Vagina (tissue), 2 donors: ENCODE measurements at regions not wholly inside any gene's neighbourhood (a gene's known extent, or its start where the extent isn't known, plus 50 kb on each side); places are given as distances from the start of the nearest gene placed in this dataset. TPM values are rescaled to one million over a fixed set of nuclear protein-coding genes. Genes with fewer than 3 reads are reported as not detected.

Source experiments
- DNase-seq, 2 donors: peaks; one replicate each; pipeline ENCODE4 v3.0.0-alpha.2; 2017; ENCODE audit errors: extremely low spot score in 2 of 2
- H3K27ac ChIP-seq: fragments of 200-600 bp; sonication (generic); one replicate; pipeline ENCODE4 v1.5.1; 2019
- H3K27me3 ChIP-seq: fragments of 200-600 bp; sonication (generic); one replicate; pipeline ENCODE4 v1.5.1; 2019
- H3K36me3 ChIP-seq, 2 donors: fragments of 200-600 bp; sonication (generic); one replicate each; pipeline ENCODE4 v1.5.1; 2017 to 2019
- H3K4me1 ChIP-seq: fragments of 200-600 bp; sonication (generic); one replicate; pipeline ENCODE4 v1.5.1; 2019
- H3K4me3 ChIP-seq, 2 donors: fragments of 200-600 bp; sonication (generic); 1 replicate in 1 of 2; 2 replicates in 1 of 2; pipeline ENCODE4 v1.5.1; 2016 to 2019
- H3K9me3 ChIP-seq: fragments of 200-600 bp; sonication (generic); one replicate; pipeline ENCODE4 v1.5.1; 2019
- POLR2A ChIP-seq, 2 donors: fragments of 450-650 bp; IDR thresholded peaks; one replicate each; pipeline ENCODE4 v1.6.1; 2017; ENCODE audit warnings: antibody characterized with exemption in 2 of 2, mild to moderate bottlenecking in 2 of 2, moderate library complexity in 2 of 2
- POLR2AphosphoS5 ChIP-seq, 2 donors: sonication (generic); formaldehyde crosslinking; IDR thresholded peaks; one replicate each; pipeline ENCODE4 v1.9.0; 2017; ENCODE audit warnings: antibody characterized with exemption in 2 of 2, mild to moderate bottlenecking in 2 of 2, low read depth in 1 of 2; ENCODE audit not compliant: insufficient read depth in 1 of 2
- intact Hi-C: fragments of 100-400 bp; cut with DNase I; formaldehyde crosslinking; loops from one replicate; pipeline ENCODE4 v1.15.1; 2023
- microRNA-seq: library from miRNA; unstranded; fragments of <30 nt; microRNA quantifications from one replicate; pipeline ENCODE4, GENCODE V29; 2017; ENCODE audit warnings: borderline number of aligned reads, borderline replicate concordance
- small RNA-seq: library from RNA; depleted of rRNA; stranded (forward); fragments of <200 nt; gene quantifications from one replicate; pipeline ENCODE3, GENCODE V24; 2016
- TF ChIP-seq, protein P1 (sequence below), 3 experiments: fragments of 450-650 bp in 2 of 3; fragments of 200-600 bp in 1 of 3; sonication (generic) in 1 of 3; IDR thresholded peaks; one replicate each; pipeline ENCODE4 v1.5.1; 2017 to 2019; ENCODE audit warnings: antibody characterized with exemption in 3 of 3, mild to moderate bottlenecking in 2 of 3, moderate library complexity in 2 of 3

DNA sequence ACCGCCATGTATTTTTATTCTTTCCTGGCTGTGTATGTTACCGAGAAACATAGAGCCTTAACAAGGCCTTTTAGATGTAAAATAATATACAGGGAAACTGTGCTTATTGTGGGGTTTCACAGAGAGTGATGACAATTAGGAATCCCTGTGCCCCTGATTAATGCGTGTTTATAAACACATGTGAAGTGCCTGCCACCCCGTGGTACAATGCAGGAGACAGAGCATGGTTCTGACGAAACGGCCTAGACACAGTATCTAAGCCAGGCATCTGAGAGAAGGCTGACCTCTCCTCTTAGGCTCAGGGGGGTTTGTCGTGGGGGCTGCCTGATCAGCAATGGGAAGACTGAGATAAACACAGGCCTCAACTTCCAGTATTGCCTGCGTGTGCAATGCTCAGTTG is 200.0 kb downstream of the AJAP1 start:
- intact Hi-C loops = no loop called here
- Histone ChIP-seq H3K4me3 (no peak overlapping the region), H3K27me3 (no peaks in the 10 kb centered on the region), H3K36me3 (no peaks in the 10 kb centered on the region), H3K4me1 (no peaks in the 10 kb centered on the region), H3K9me3 (no peaks in the 10 kb centered on the region), H3K27ac (no peak overlapping the region)
- TF ChIP-seq POLR2AphosphoS5 (IDR thresholded peaks at IDR 0.05; ENCODE audit: insufficient read depth in 1 of 2, low read depth in 1 of 2) = no peak
- no peak for TF ChIP-seq POLR2A (IDR thresholded peaks at IDR 0.05)
- TF ChIP-seq, protein P1, sequence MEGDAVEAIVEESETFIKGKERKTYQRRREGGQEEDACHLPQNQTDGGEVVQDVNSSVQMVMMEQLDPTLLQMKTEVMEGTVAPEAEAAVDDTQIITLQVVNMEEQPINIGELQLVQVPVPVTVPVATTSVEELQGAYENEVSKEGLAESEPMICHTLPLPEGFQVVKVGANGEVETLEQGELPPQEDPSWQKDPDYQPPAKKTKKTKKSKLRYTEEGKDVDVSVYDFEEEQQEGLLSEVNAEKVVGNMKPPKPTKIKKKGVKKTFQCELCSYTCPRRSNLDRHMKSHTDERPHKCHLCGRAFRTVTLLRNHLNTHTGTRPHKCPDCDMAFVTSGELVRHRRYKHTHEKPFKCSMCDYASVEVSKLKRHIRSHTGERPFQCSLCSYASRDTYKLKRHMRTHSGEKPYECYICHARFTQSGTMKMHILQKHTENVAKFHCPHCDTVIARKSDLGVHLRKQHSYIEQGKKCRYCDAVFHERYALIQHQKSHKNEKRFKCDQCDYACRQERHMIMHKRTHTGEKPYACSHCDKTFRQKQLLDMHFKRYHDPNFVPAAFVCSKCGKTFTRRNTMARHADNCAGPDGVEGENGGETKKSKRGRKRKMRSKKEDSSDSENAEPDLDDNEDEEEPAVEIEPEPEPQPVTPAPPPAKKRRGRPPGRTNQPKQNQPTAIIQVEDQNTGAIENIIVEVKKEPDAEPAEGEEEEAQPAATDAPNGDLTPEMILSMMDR (IDR thresholded peaks at IDR 0.05) = no peak
- no peak for DNase-seq

DNA sequence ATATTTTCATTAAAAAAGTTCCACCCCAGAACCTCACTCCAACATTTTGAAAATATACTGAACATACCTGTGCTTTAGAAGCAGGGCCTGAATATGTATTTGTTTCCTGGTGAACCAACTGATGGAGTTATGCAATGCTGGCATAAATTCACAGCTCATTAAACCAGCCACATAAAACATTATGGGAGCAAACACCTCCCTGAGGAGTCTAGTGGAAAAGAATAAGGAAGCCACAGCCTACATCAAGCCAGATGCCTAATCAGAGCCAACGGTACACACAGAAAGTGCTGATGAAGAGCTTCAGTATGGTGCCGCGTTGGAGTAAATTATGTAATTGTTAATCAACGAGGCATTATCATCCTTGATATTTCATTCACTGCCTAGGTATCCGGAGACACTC is 199.5 kb downstream of the AJAP1 start:
- intact Hi-C loops = no loop called here
- Histone ChIP-seq H3K36me3 (no peaks in the 10 kb centered on the region), H3K27me3 (no peaks in the 10 kb centered on the region), H3K27ac (no peak overlapping the region), H3K9me3 (no peaks in the 10 kb centered on the region), H3K4me3 (no peak overlapping the region), H3K4me1 (no peaks in the 10 kb centered on the region)
- no peak for DNase-seq
- TF ChIP-seq, protein P1 (IDR thresholded peaks at IDR 0.05) = no peak

DNA sequence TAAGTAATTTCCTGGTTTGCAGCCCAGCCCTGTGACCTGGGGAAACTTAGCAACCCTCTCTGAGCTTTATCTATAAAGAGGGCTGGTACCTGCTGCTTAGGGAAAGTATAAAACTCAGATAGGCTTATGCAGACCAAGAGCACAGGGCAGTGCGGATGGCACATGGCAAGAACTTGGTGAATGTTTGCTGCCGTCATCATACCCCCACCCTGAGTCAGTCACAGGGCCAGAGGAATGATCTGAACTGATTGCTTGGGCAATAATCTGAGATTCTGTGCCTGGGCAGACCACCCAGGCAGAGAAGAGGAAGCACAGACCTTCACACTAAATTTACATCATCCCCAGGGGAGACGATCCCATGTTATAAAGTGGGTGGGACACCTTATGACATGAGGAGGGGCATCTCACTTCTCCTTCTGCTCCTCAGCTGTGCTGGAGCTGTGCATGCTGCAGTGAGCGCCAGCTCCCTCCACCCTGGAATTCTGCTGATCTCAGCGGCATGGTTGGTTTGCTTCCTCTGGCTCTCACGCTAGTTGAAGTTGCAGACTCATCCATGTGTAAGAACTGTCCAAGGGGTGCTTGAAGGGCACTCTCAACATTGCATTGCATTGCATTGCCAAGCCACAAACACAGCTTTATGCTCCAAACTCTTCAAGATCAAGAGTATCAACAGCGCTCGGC is 197.1 kb downstream of the AJAP1 start:
- Histone ChIP-seq H3K4me1 (no peaks in the 10 kb centered on the region), H3K4me3 (no peak overlapping the region), H3K9me3 (no peaks in the 10 kb centered on the region), H3K27ac (no peak overlapping the region), H3K27me3 (no peaks in the 10 kb centered on the region), H3K36me3 (no peaks in the 10 kb centered on the region)
- intact Hi-C loops = no loop called here
- DNase-seq = no peak
- TF ChIP-seq POLR2A (IDR thresholded peaks at IDR 0.05) = no peak
- TF ChIP-seq, protein P1 (IDR thresholded peaks at IDR 0.05) = no peak

DNA sequence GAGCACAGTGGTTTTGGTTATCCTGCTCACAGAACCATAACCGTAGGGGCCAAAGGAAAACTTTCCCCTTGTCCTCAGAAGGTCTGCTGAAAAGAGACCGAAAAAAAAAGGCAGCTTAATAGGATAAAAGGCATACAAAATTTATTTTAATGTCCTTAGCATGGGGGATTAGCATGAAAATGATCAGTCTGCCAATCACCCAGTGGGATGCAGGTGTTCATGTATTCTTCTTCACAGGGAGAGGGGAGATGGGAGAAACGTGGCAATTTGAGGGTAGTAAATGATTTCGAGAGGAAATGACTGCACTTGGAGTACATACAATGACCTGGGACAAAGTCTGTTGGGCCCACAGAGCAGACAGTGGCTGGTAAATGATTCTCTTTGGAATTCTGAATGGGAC is 194.0 kb downstream of the AJAP1 start:
- intact Hi-C loops = no loop called here
- H3K4me1 ChIP-seq = no peaks in the 10 kb centered on the region

DNA sequence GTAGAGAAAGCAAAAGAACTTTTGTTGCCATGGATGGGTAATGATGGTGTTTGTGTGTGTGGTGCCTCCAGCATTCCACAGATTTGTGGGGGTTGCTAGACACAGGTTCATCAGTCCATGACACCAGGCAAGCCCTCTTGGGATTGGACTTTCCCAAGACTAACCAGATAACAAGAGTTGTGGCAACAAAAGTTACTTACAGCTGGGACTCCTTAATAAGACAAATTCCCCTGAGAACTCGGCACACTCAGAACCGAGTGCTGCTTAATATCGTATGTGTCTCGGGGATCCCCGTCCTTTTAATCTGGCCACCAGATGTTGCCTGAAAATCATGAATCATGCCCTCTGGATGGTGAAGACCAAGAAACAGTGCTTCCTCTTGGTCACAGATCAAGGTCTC is 193.3 kb downstream of the AJAP1 start:
- intact Hi-C loops = no loop called here
- no peaks in the 10 kb centered on the region for H3K36me3 ChIP-seq
- H3K27me3 ChIP-seq = no peaks in the 10 kb centered on the region
- no peak for DNase-seq
- H3K4me3 ChIP-seq = no peak overlapping the region
- no peaks in the 10 kb centered on the region for H3K9me3 ChIP-seq
- H3K4me1 ChIP-seq = no peaks in the 10 kb centered on the region
- no peak overlapping the region for H3K27ac ChIP-seq
- no peak for TF ChIP-seq POLR2AphosphoS5 (IDR thresholded peaks at IDR 0.05; ENCODE audit: insufficient read depth in 1 of 2, low read depth in 1 of 2)
- TF ChIP-seq, protein P1 (IDR thresholded peaks at IDR 0.05) = no peak
- no peak for TF ChIP-seq POLR2A (IDR thresholded peaks at IDR 0.05)

More for the DNA sequence above, 194.0 kb downstream of the AJAP1 start:
- no peaks in the 10 kb centered on the region for H3K9me3 ChIP-seq
- DNase-seq = no peak
- no peak overlapping the region for H3K27ac ChIP-seq
- H3K36me3 ChIP-seq = no peaks in the 10 kb centered on the region
- H3K27me3 ChIP-seq = no peaks in the 10 kb centered on the region
- no peak overlapping the region for H3K4me3 ChIP-seq
- no peak for TF ChIP-seq POLR2AphosphoS5 (IDR thresholded peaks at IDR 0.05; ENCODE audit: insufficient read depth in 1 of 2, low read depth in 1 of 2)
- no peak for TF ChIP-seq POLR2A (IDR thresholded peaks at IDR 0.05)
- TF ChIP-seq, protein P1 (IDR thresholded peaks at IDR 0.05) = no peak

Small RNAs in the stretch of these regions (microRNA-seq; reads per million reads assigned to microRNA genes)
- not detected for gene MIR4417

Small RNAs in the stretch of these regions (small RNA-seq; reads per million reads assigned to genes)
- not detected for gene MIR4417
